Liver (tissue), 8 donors: ENCODE measurements at regions not wholly inside any gene's neighbourhood (a gene's known extent, or its start where the extent isn't known, plus 50 kb on each side); places are given as distances from the start of the nearest gene placed in this dataset.

Source experiments
- DNase-seq: peaks from one replicate; pipeline ENCODE4 v3.0.0-alpha.2; 2017; ENCODE audit warnings: low spot score
- H3K27ac ChIP-seq, 2 donors: one replicate each; pipeline ENCODE4 v1.7.0; 2013; ENCODE audit warnings: inconsistent platforms in 2 of 2, low read length in 2 of 2, control low read depth in 1 of 2, low read depth in 1 of 2, mild to moderate bottlenecking in 1 of 2
- H3K27me3 ChIP-seq, 4 donors: one replicate each; pipeline versions ENCODE4 v1.6.1 to v1.7.0; 2013; ENCODE audit warnings: low read length in 3 of 4, inconsistent platforms in 1 of 4, mild to moderate bottlenecking in 1 of 4, moderate library complexity in 1 of 4; ENCODE audit not compliant: control insufficient read depth in 4 of 4, insufficient read depth in 4 of 4
- H3K36me3 ChIP-seq, 4 donors: one replicate each; pipeline versions ENCODE4 v1.6.1 to v1.7.0; 2013; ENCODE audit warnings: low read length in 3 of 4, mild to moderate bottlenecking in 3 of 4, low read depth in 1 of 4, moderate library complexity in 1 of 4; ENCODE audit not compliant: control insufficient read depth in 4 of 4, insufficient read depth in 3 of 4
- H3K4me1 ChIP-seq, 4 donors: one replicate each; pipeline versions ENCODE4 v1.6.1 to v1.7.0; 2013; ENCODE audit warnings: low read length in 3 of 4, mild to moderate bottlenecking in 3 of 4, moderate library complexity in 1 of 4; ENCODE audit not compliant: control insufficient read depth in 4 of 4, insufficient read depth in 4 of 4
- H3K4me3 ChIP-seq, 3 donors: one replicate each; pipeline versions ENCODE4 v1.6.1 to v1.7.0; 2013; ENCODE audit warnings: low read length in 3 of 3, control low read depth in 1 of 3, low read depth in 1 of 3, mild to moderate bottlenecking in 1 of 3
- H3K9ac ChIP-seq, 2 donors: one replicate each; pipeline ENCODE4 v1.7.0; 2013; ENCODE audit warnings: low read length in 2 of 2, mild to moderate bottlenecking in 2 of 2, moderate library complexity in 2 of 2, control low read depth in 1 of 2, low read depth in 1 of 2
- H3K9me3 ChIP-seq, 4 donors: one replicate each; pipeline versions ENCODE4 v1.6.1 to v1.7.0; 2013; ENCODE audit warnings: low read length in 3 of 4; ENCODE audit not compliant: control insufficient read depth in 4 of 4
- ATF3 ChIP-seq: IDR thresholded peaks from 2 replicates; pipeline ENCODE4 v1.6.1; 2016; ENCODE audit warnings: antibody characterized with exemption
- CTCF ChIP-seq: fragments of 150-350 bp; IDR thresholded peaks from 2 replicates; pipeline ENCODE4 v1.5.1; 2017; ENCODE audit warnings: improper control_type of control experiment, low read depth, low read length; ENCODE audit not compliant: missing input control
- EGR1 ChIP-seq, 2 donors: IDR thresholded peaks; 2 replicates each; pipeline ENCODE4 v1.6.1; 2016 to 2018; ENCODE audit warnings: antibody characterized with exemption in 2 of 2, low read depth in 2 of 2
- FOXA1 ChIP-seq: IDR thresholded peaks from 2 replicates; pipeline ENCODE4 v1.6.1; 2016; ENCODE audit warnings: antibody characterized with exemption
- FOXA2 ChIP-seq: IDR thresholded peaks from 2 replicates; pipeline ENCODE4 v1.6.1; 2016; ENCODE audit warnings: antibody characterized with exemption
- GABPA ChIP-seq, 2 donors: IDR thresholded peaks in 1 of 2; conservative IDR thresholded peaks in 1 of 2; 2 replicates each; pipeline ENCODE4 v1.6.1; 2016; ENCODE audit warnings: antibody characterized with exemption in 2 of 2, mild to moderate bottlenecking in 1 of 2, moderate library complexity in 1 of 2
- HNF4A ChIP-seq, 2 donors: conservative IDR thresholded peaks; 2 replicates each; pipeline ENCODE4 v1.6.1; 2016; ENCODE audit warnings: antibody characterized with exemption in 2 of 2, mild to moderate bottlenecking in 2 of 2
- HNF4G ChIP-seq: IDR thresholded peaks from 2 replicates; pipeline ENCODE4 v1.6.1; 2016; ENCODE audit warnings: antibody characterized with exemption
- JUND ChIP-seq, 2 donors: IDR thresholded peaks; 2 replicates each; pipeline ENCODE4 v1.6.1; 2016; ENCODE audit warnings: antibody characterized with exemption in 2 of 2
- MAX ChIP-seq: IDR thresholded peaks from 2 replicates; pipeline ENCODE4 v1.6.1; 2016; ENCODE audit warnings: antibody characterized with exemption
- NR2F2 ChIP-seq: IDR thresholded peaks from 2 replicates; pipeline ENCODE4 v1.6.1; 2016; ENCODE audit warnings: antibody characterized with exemption
- RAD21 ChIP-seq, 2 donors: IDR thresholded peaks; 2 replicates each; pipeline ENCODE4 v1.6.1; 2016; ENCODE audit warnings: antibody characterized with exemption in 2 of 2, mild to moderate bottlenecking in 2 of 2
- REST ChIP-seq: IDR thresholded peaks from 2 replicates; pipeline ENCODE4 v1.6.1; 2016; ENCODE audit warnings: antibody characterized with exemption, mild to moderate bottlenecking
- RXRA ChIP-seq, 2 donors: IDR thresholded peaks; 2 replicates each; pipeline ENCODE4 v1.6.1; 2017 to 2018; ENCODE audit warnings: antibody characterized with exemption in 2 of 2, mild to moderate bottlenecking in 1 of 2
- SP1 ChIP-seq: IDR thresholded peaks from 2 replicates; pipeline ENCODE4 v1.6.1; 2018; ENCODE audit warnings: antibody characterized with exemption, mild to moderate bottlenecking
- TAF1 ChIP-seq: conservative IDR thresholded peaks from 2 replicates; pipeline ENCODE4 v1.6.1; 2016; ENCODE audit warnings: antibody characterized with exemption, mild to moderate bottlenecking
- YY1 ChIP-seq: IDR thresholded peaks from 2 replicates; pipeline ENCODE4 v1.6.1; 2016; ENCODE audit warnings: antibody characterized with exemption, mild to moderate bottlenecking
- ZBTB33 ChIP-seq: IDR thresholded peaks from 2 replicates; pipeline ENCODE4 v1.6.1; 2016; ENCODE audit warnings: antibody characterized with exemption
- WGBS: extraction: QIAGEN DNeasy Blood & Tissue Kit; methylation state at CpG from one replicate; pipeline ENCODE4 v1.1.7; 2013; 5-methylcytosine and 5-hydroxymethylcytosine counted together
- donor health status: healthy.
- donor health status: healthy.
- donor health status: healthy.
- donor health status: healthy.
- donor health status: healthy.

- Histone ChIP-seq H3K27ac (no peak overlapping the region), H3K27me3 (no peaks in the 10 kb centered on the region), H3K4me3 (no peak overlapping the region), H3K9me3 (no peaks in the 10 kb centered on the region), H3K4me1 (no peaks in the 10 kb centered on the region), H3K36me3 (no peaks in the 10 kb centered on the region), H3K9ac (no peak overlapping the region)
- TF ChIP-seq YY1: no peak
- no peak for TF ChIP-seq HNF4A (conservative IDR thresholded peaks at IDR 0.05)
- TF ChIP-seq HNF4G: no peak
- no peak for TF ChIP-seq EGR1 (IDR thresholded peaks at IDR 0.05; ENCODE audit: low read depth in 2 of 2)
- no peak for TF ChIP-seq RAD21 (IDR thresholded peaks at IDR 0.05)
- TF ChIP-seq GABPA (IDR thresholded peaks at IDR 0.05 in 1 of 2, conservative IDR thresholded peaks at IDR 0.05 in 1 of 2): no peak
- no peak for TF ChIP-seq ZBTB33
- no peak for TF ChIP-seq SP1
- TF ChIP-seq NR2F2: no peak
- TF ChIP-seq FOXA2: no peak
- TF ChIP-seq REST: no peak
- no peak for TF ChIP-seq MAX
- no peak for TF ChIP-seq ATF3
- no peak for TF ChIP-seq FOXA1
- TF ChIP-seq CTCF: no peak
- TF ChIP-seq JUND (IDR thresholded peaks at IDR 0.05): no peak
- TF ChIP-seq TAF1: no peak
- no peak for TF ChIP-seq RXRA (IDR thresholded peaks at IDR 0.05)
- DNase-seq: no peak
- 86% methylated on average over 7 of the region's 7 CpGs for WGBS
Observed at GRCh38 chr6:4340544-4340943, 205.2 kb upstream of the ECI2 start.

GRCh38 chr6:4338884-4339283 is 203.5 kb upstream of the ECI2 start:
- H3K27ac ChIP-seq: no peak overlapping the region
- H3K4me3 ChIP-seq: no peak overlapping the region
- no peaks in the 10 kb centered on the region for H3K36me3 ChIP-seq
- WGBS: 79% methylated on average over 3 of the region's 3 CpGs
- no peaks in the 10 kb centered on the region for H3K27me3 ChIP-seq
- no peak for DNase-seq
- H3K9me3 ChIP-seq: no peaks in the 10 kb centered on the region
- TF ChIP-seq JUND (IDR thresholded peaks at IDR 0.05) (no peak), YY1 (no peak), RAD21 (IDR thresholded peaks at IDR 0.05) (no peak), HNF4G (no peak)
- no peak overlapping the region for H3K9ac ChIP-seq
- H3K4me1 ChIP-seq: no peaks in the 10 kb centered on the region
